ENCODE measurements at regions not wholly inside any gene's neighbourhood (a gene's known extent, or its start where the extent isn't known, plus 50 kb on each side); places are given as distances from the start of the nearest gene placed in this dataset.

GRCh38 chr9:107874137-107874536 lies 384.6 kb upstream of the KLF4 start:
- TF ChIP-seq CTCF (IDR thresholded peaks at IDR 0.05): no peak
- TF ChIP-seq ZFX (IDR thresholded peaks at IDR 0.05; ENCODE audit: borderline replicate concordance): no peak

Data from 22Rv1 (cell line).